HCT116 (cell line): ENCODE measurements at regions not wholly inside any gene's neighbourhood (a gene's known extent, or its start where the extent isn't known, plus 50 kb on each side); places are given as distances from the start of the nearest gene placed in this dataset.

Experiments
- ATF3 ChIP-seq: IDR thresholded peaks from 2 replicates; pipeline ENCODE4 v1.6.1; 2012
- CTCF ChIP-seq, 3 experiments: fragments of 200-600 bp in 1 of 3; sonication (generic) in 1 of 3; IDR thresholded peaks in 2 of 3; conservative IDR thresholded peaks in 1 of 3; 2 replicates each; pipeline ENCODE4 v1.5.1; 2012 to 2017; ENCODE audit warnings: low read depth in 2 of 3, low read length in 2 of 3, antibody characterized with exemption in 1 of 3, borderline replicate concordance in 1 of 3, control low read depth in 1 of 3, mild to moderate bottlenecking in 1 of 3, mixed read lengths in 1 of 3, mixed run types in 1 of 3, moderate library complexity in 1 of 3; ENCODE audit not compliant: insufficient read depth in 1 of 3
- EZH2 ChIP-seq: fragments of 200-600 bp; sonication (generic); IDR thresholded peaks from 2 replicates; pipeline ENCODE4 v1.6.1; 2017; ENCODE audit warnings: antibody characterized with exemption, mixed run types
- EZH2phosphoT487 ChIP-seq: fragments of 200-600 bp; IDR thresholded peaks from 2 replicates; pipeline ENCODE4 v1.6.1; 2018; ENCODE audit warnings: antibody characterized with exemption, borderline replicate concordance
- JUND ChIP-seq: IDR thresholded peaks from 2 replicates; pipeline ENCODE4 v1.6.1; 2012
- MAX ChIP-seq: IDR thresholded peaks from 2 replicates; pipeline ENCODE4 v1.6.1; 2012
- POLR2A ChIP-seq: IDR thresholded peaks from 2 replicates; pipeline ENCODE4 v1.7.0; 2011; ENCODE audit warnings: borderline replicate concordance; ENCODE audit not compliant: insufficient read depth, insufficient read length; ENCODE audit errors: extremely low read depth
- POLR2AphosphoS5 ChIP-seq: IDR thresholded peaks from 2 replicates; pipeline ENCODE4 v1.6.1; 2011; ENCODE audit warnings: mild to moderate bottlenecking, low read depth, low read length, moderate library complexity
- REST ChIP-seq: IDR thresholded peaks from 2 replicates; pipeline ENCODE4 v1.6.1; 2012; ENCODE audit warnings: low read depth
- SIN3A ChIP-seq: IDR thresholded peaks from 2 replicates; pipeline ENCODE4 v1.6.1; 2012; ENCODE audit warnings: low read depth
- SP1 ChIP-seq: IDR thresholded peaks from 2 replicates; pipeline ENCODE4 v1.6.1; 2012; ENCODE audit warnings: low read depth
- ZFX ChIP-seq: fragments of 450-650 bp; IDR thresholded peaks from 2 replicates; pipeline ENCODE4 v1.6.1; 2017
- ZNF274 ChIP-seq: fragments of 200-500 bp; sonication (Bioruptor generic); IDR thresholded peaks from 2 replicates; pipeline ENCODE4 v1.6.1; 2014; ENCODE audit warnings: mild to moderate bottlenecking, low read depth, low read length, inconsistent platforms

GRCh38 chr5:133842846-133843611 lies 125.4 kb downstream of the C5orf15 start:
- no peak for TF ChIP-seq CTCF (IDR thresholded peaks at IDR 0.05 in 2 of 3, conservative IDR thresholded peaks at IDR 0.05 in 1 of 3; ENCODE audit: borderline replicate concordance in 1 of 3, insufficient read depth in 1 of 3, low read depth in 2 of 3, low read length in 2 of 3)
- TF ChIP-seq POLR2A = no peak
- no peak for TF ChIP-seq EZH2
- TF ChIP-seq SP1 = no peak
- no peak for TF ChIP-seq ATF3
- no peak for TF ChIP-seq ZNF274
- TF ChIP-seq JUND = no peak
- TF ChIP-seq REST = no peak
- no peak for TF ChIP-seq SIN3A
- TF ChIP-seq POLR2AphosphoS5 = no peak
- TF ChIP-seq ZFX = no peak
- no peak for TF ChIP-seq MAX
- TF ChIP-seq EZH2phosphoT487 = no peak
